Skeletal muscle satellite cell (primary cell): ENCODE measurements at regions not wholly inside any gene's neighbourhood (a gene's known extent, or its start where the extent isn't known, plus 50 kb on each side); places are given as distances from the start of the nearest gene placed in this dataset.

ENCODE experiments used
- H3K27me3 ChIP-seq: 2 replicates; pipeline ENCODE4 v1.7.0; 2013; ENCODE audit warnings: low read length; ENCODE audit not compliant: control insufficient read depth, insufficient read depth
- H3K36me3 ChIP-seq: 2 replicates; pipeline ENCODE4 v1.7.0; 2013; ENCODE audit warnings: mild to moderate bottlenecking, control low read depth, low read length; ENCODE audit not compliant: insufficient read depth
- H3K4me1 ChIP-seq: 2 replicates; pipeline ENCODE4 v1.7.0; 2013; ENCODE audit warnings: low read length; ENCODE audit not compliant: control insufficient read depth, insufficient read depth
- H3K4me2 ChIP-seq: 2 replicates; pipeline ENCODE4 v1.7.0; 2013; ENCODE audit warnings: mild to moderate bottlenecking, low read length
- H3K4me3 ChIP-seq: 2 replicates; pipeline ENCODE4 v1.7.0; 2013; ENCODE audit warnings: low read length
- H3K9ac ChIP-seq: 2 replicates; pipeline ENCODE4 v1.7.0; 2013; ENCODE audit warnings: mild to moderate bottlenecking, low read depth, low read length, moderate library complexity
- H3K9me3 ChIP-seq: replicated peaks from 2 replicates; pipeline ENCODE4 v1.7.0; 2013; ENCODE audit warnings: mild to moderate bottlenecking, control low read depth, low read length

- H3K9ac ChIP-seq = no peak overlapping the region
- H3K9me3 ChIP-seq = no peaks in the 10 kb centered on the region
- no peak overlapping the region for H3K4me3 ChIP-seq
- no peaks in the 10 kb centered on the region for H3K36me3 ChIP-seq
- no peak overlapping the region for H3K4me2 ChIP-seq
- peaks cover 13% of the 10 kb centered on the region for H3K4me1 ChIP-seq
- no peaks in the 10 kb centered on the region for H3K27me3 ChIP-seq
Measured at GRCh38 chr11:109075976-109076375, 346.0 kb upstream of the C11orf87 start.

- no peaks in the 10 kb centered on the region for H3K27me3 ChIP-seq
- no peaks in the 10 kb centered on the region for H3K9me3 ChIP-seq
- H3K9ac ChIP-seq = no peak overlapping the region
- H3K4me3 ChIP-seq = no peak overlapping the region
- H3K36me3 ChIP-seq = no peaks in the 10 kb centered on the region
- peaks cover 8% of the 10 kb centered on the region for H3K4me1 ChIP-seq
- H3K4me2 ChIP-seq = no peak overlapping the region
Measured at GRCh38 chr11:109076870-109077269, 345.1 kb upstream of the C11orf87 start.

DNA sequence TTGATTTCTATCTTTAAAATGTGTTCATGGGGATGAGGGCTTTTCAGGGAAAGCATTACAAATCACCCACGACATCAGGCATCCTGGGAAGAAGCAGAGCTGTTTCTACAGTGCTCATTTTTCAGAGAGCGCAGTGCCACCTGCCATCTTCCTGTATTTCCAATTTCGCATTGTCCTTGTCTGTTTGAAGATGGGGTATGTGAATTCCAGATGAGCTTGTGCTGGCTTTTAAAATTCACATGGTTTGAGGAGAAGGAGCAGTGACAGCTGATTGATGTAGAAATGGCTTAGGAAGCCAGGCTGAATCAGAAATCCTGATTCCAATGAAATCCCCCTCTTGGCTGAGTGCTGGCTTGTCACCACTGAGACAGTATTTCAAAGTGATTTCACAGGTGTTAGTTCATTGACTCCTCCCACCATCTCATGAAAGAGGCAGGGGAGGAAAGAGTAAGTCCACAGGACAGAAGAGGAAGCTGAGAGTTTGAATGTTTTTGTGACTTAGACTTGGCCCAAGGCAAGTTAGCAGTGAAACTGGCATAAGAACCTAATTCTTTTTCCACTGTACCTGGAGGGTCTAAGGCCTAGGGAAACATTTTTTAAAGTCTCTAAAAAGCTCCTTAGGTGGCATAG lies 344.6 kb upstream of the C11orf87 start:
- Histone ChIP-seq H3K4me3 (no peak overlapping the region), H3K4me2 (no peak overlapping the region), H3K27me3 (no peaks in the 10 kb centered on the region), H3K9me3 (no peaks in the 10 kb centered on the region), H3K36me3 (no peaks in the 10 kb centered on the region), H3K9ac (no peak overlapping the region), H3K4me1 (peaks cover 3% of the 10 kb centered on the region)

DNA sequence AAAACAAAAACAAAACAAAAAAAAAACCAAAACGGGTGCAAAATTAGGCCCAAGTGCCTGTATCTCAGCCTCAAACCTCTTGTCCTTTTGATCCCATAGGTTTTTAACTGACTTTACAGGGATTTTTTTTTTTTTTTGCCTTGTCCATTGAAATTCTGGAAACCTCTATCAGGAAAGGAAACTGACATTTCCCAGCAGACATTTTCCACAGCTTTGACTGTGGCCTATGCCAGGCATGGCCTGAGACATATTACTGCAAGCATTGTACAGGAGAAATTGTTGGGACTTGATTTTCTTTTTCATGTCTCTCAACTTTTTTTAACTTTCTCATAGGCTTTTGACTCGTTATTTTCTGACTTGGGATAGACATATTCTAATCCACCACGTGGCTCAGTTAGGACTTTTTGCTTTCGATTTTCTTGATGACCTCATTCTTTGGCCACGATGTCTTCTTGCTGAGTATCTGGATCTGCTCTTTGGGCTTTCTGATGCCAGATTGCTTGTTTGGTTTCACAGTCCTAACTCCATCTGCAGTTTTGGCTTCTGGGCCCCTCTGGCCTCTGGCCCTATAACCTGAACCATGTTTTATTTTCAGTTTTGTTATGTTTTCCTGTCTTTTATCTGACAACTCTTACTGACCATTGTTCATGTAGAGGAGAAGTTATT lies 336.1 kb upstream of the C11orf87 start:
- peak overlapping the region; percentile 63 for H3K4me2 ChIP-seq
- H3K4me1 ChIP-seq = peaks cover 11% of the 10 kb centered on the region
- no peaks in the 10 kb centered on the region for H3K36me3 ChIP-seq
- H3K9me3 ChIP-seq = no peaks in the 10 kb centered on the region
- peak overlapping the region; percentile 6 for H3K9ac ChIP-seq
- peak overlapping the region; percentile 19 for H3K4me3 ChIP-seq
- no peaks in the 10 kb centered on the region for H3K27me3 ChIP-seq

- no peaks in the 10 kb centered on the region for H3K27me3 ChIP-seq
- H3K4me1 ChIP-seq = peaks cover 11% of the 10 kb centered on the region
- no peak overlapping the region for H3K9ac ChIP-seq
- no peak overlapping the region for H3K4me3 ChIP-seq
- no peak overlapping the region for H3K4me2 ChIP-seq
- H3K9me3 ChIP-seq = no peaks in the 10 kb centered on the region
- no peaks in the 10 kb centered on the region for H3K36me3 ChIP-seq
Measured at GRCh38 chr11:109086931-109087330, 335.1 kb upstream of the C11orf87 start.

GRCh38 chr11:109088086-109088485 lies 333.9 kb upstream of the C11orf87 start:
- Histone ChIP-seq H3K27me3 (no peaks in the 10 kb centered on the region), H3K9ac (no peak overlapping the region), H3K4me1 (peaks cover 11% of the 10 kb centered on the region), H3K4me3 (no peak overlapping the region), H3K4me2 (no peak overlapping the region), H3K36me3 (no peaks in the 10 kb centered on the region), H3K9me3 (no peaks in the 10 kb centered on the region)

DNA sequence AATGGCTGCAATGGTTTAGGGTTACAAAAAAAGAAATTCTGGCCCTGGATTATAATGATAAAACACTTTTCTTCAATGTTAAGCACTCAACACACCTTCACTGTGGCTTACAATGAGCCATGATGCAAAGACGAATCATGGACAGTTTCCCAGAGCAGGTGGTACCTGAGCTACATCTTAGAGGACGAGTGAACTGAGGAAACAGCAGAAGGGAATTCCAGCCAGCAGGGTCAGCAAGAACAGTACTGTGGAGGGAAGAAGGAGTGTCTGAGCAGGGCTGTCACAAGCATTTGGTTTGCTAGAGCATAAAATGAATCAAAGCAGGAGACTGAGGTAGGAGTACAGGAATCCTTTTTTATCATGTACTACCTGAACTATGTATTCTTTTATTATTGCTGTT lies 332.8 kb upstream of the C11orf87 start:
- H3K9me3 ChIP-seq = no peaks in the 10 kb centered on the region
- no peaks in the 10 kb centered on the region for H3K27me3 ChIP-seq
- H3K4me1 ChIP-seq = peaks cover 11% of the 10 kb centered on the region
- H3K9ac ChIP-seq = no peak overlapping the region
- H3K4me3 ChIP-seq = no peak overlapping the region
- no peak overlapping the region for H3K4me2 ChIP-seq
- H3K36me3 ChIP-seq = no peaks in the 10 kb centered on the region

- no peak overlapping the region for H3K4me2 ChIP-seq
- H3K9ac ChIP-seq = no peak overlapping the region
- no peaks in the 10 kb centered on the region for H3K27me3 ChIP-seq
- H3K36me3 ChIP-seq = no peaks in the 10 kb centered on the region
- no peaks in the 10 kb centered on the region for H3K9me3 ChIP-seq
- H3K4me3 ChIP-seq = no peak overlapping the region
- H3K4me1 ChIP-seq = peaks cover 4% of the 10 kb centered on the region
Measured at GRCh38 chr11:109093354-109093753, 328.6 kb upstream of the C11orf87 start.

GRCh38 chr11:109096266-109096665 lies 325.7 kb upstream of the C11orf87 start:
- no peaks in the 10 kb centered on the region for H3K27me3 ChIP-seq
- no peaks in the 10 kb centered on the region for H3K4me1 ChIP-seq
- no peak overlapping the region for H3K4me2 ChIP-seq
- no peak overlapping the region for H3K9ac ChIP-seq
- H3K36me3 ChIP-seq = no peaks in the 10 kb centered on the region
- H3K9me3 ChIP-seq = no peaks in the 10 kb centered on the region
- no peak overlapping the region for H3K4me3 ChIP-seq

DNA sequence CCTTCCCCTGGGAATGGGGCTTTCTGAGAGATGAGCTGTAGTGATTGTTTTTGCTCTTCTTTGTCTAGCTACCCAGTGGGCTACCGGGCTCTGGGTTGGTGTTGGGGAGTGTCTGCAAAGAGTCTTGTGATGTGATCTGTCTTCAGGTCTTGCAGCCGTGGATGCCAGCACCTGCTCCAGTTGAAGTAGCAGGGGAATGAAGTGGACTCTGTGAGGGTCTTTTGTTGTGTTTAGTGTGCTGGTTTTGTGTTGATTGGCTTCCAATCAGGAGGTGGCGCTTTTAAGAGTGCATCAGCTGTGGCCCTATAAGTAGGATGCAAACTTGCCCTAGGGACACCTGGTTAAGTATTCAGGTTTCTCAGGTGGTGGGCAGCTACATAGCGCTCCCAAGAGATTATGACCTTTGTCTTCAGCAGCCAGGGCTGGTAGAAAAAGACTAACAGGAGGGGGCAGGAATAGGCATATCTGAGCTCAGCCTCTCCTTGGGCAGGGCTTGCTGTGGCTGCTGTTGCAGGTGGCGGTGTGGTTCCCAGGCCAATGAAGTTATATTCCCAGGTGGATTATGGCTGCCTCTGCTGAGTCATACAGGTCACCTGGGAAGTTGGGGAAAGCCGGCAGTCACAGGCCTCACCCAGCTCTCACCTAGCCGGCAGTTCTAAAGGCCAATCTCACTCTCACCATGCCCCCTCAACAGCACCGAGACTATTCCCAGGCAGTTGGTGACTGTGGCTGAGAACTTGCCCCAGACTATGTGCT lies 315.7 kb upstream of the C11orf87 start:
- no peak overlapping the region for H3K4me2 ChIP-seq
- no peaks in the 10 kb centered on the region for H3K27me3 ChIP-seq
- no peaks in the 10 kb centered on the region for H3K36me3 ChIP-seq
- H3K4me1 ChIP-seq = no peaks in the 10 kb centered on the region
- H3K9me3 ChIP-seq = no peaks in the 10 kb centered on the region
- no peak overlapping the region for H3K4me3 ChIP-seq
- H3K9ac ChIP-seq = no peak overlapping the region

DNA sequence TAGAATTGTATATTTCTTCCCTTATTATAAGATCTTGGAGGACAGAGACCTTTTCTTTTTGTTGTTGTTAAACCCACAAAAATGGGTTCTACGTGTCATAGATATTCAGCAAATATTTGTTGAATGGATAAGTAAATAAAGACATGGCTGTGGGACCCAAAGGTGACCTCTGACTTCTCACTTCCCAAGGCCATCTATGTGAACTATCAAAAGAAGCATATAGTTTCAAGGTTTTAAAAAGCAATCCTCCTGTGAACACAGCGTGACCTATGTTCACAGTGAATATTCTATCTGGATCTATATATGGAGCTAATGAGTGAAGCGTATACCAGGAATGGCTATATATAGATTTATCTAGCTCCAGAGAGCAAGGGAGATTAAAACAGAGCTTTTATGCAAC lies 312.8 kb upstream of the C11orf87 start:
- Histone ChIP-seq H3K4me2 (no peak overlapping the region), H3K9ac (no peak overlapping the region), H3K4me1 (no peaks in the 10 kb centered on the region), H3K9me3 (no peaks in the 10 kb centered on the region), H3K36me3 (no peaks in the 10 kb centered on the region), H3K27me3 (peaks cover 4% of the 10 kb centered on the region), H3K4me3 (no peak overlapping the region)
